GM19397 (cell line): ENCODE measurements at regions not wholly inside any gene's neighbourhood (a gene's known extent, or its start where the extent isn't known, plus 50 kb on each side); places are given as distances from the start of the nearest gene placed in this dataset.

Source experiments
- ATAC-seq: cut with Tn5 transposase; IDR thresholded peaks from one replicate; pipeline ENCODE4 v1.9.1; 2021; ENCODE audit warnings: mild to moderate bottlenecking, moderate library complexity; ENCODE audit not compliant: unreplicated experiment

GRCh38 chr1:201682964-201683363 lies 144.0 kb downstream of the NAV1 start:
- ATAC-seq: no peak

GRCh38 chr1:201683397-201683796 lies 144.5 kb downstream of the NAV1 start:
- ATAC-seq: no peak

- ATAC-seq: no peak
Measured at GRCh38 chr1:201685485-201685884, 143.5 kb upstream of the IPO9 start.

GRCh38 chr1:201686714-201687455 lies 142.1 kb upstream of the IPO9 start:
- no peak for ATAC-seq

GRCh38 chr1:201688514-201688913 lies 140.4 kb upstream of the IPO9 start:
- no peak for ATAC-seq

- no peak for ATAC-seq
Measured at GRCh38 chr1:201689647-201690046, 139.3 kb upstream of the IPO9 start.

- no peak for ATAC-seq
Measured at GRCh38 chr1:201690528-201690927, 138.4 kb upstream of the IPO9 start.

GRCh38 chr1:201691716-201692554 lies 137.0 kb upstream of the IPO9 start:
- no peak for ATAC-seq

GRCh38 chr1:201692555-201693394 lies 136.2 kb upstream of the IPO9 start:
- ATAC-seq: no peak

GRCh38 chr1:201693890-201694607 lies 134.9 kb upstream of the IPO9 start:
- ATAC-seq: no peak

GRCh38 chr1:201694608-201695335 lies 134.2 kb upstream of the IPO9 start:
- no peak for ATAC-seq

- no peak for ATAC-seq
Measured at GRCh38 chr1:201695607-201696006, 133.3 kb upstream of the IPO9 start.

- ATAC-seq: no peak
Measured at GRCh38 chr1:201696217-201696761, 132.7 kb upstream of the IPO9 start.

GRCh38 chr1:201697174-201697573 lies 131.8 kb upstream of the IPO9 start:
- no peak for ATAC-seq

GRCh38 chr1:201701831-201702230 lies 127.1 kb upstream of the IPO9 start:
- no peak for ATAC-seq

GRCh38 chr1:201702936-201703335 lies 126.0 kb upstream of the IPO9 start:
- ATAC-seq: no peak

GRCh38 chr1:201703621-201704438 lies 125.1 kb upstream of the IPO9 start:
- peak; percentile 58 for ATAC-seq

GRCh38 chr1:201704439-201704792 lies 124.5 kb upstream of the IPO9 start:
- ATAC-seq: no peak

GRCh38 chr1:201705389-201705788 lies 123.6 kb upstream of the IPO9 start:
- ATAC-seq: no peak
